Stimulated activated CD4-positive, alpha-beta T cell treated with anti-CD3 and anti-CD28 coated beads, Interleukin-4, amount 100 ng/mL, for 4 hours (primary cell): ENCODE measurements at regions not wholly inside any gene's neighbourhood (a gene's known extent, or its start where the extent isn't known, plus 50 kb on each side); places are given as distances from the start of the nearest gene placed in this dataset.
"Not testable (repeated sequence)": the region's sequence is repeated elsewhere in the genome, so short reads cannot be mapped to it uniquely, and the experiment has no call there.

ENCODE experiments used
- DNase-seq, 2 experiments: peaks; one replicate each; pipeline ENCODE4 v3.0.0-alpha.2; 2020

GRCh38 chr10:21364196-21365114 is 161.0 kb downstream of the SKIDA1 start:
- DNase-seq = no peak

- no peak for DNase-seq
Observed at GRCh38 chr10:21363731-21364104, 161.8 kb downstream of the SKIDA1 start.

- DNase-seq = no peak
Observed at GRCh38 chr10:21363092-21363730, 162.3 kb downstream of the SKIDA1 start.

GRCh38 chr10:21359202-21359601 is 166.3 kb downstream of the SKIDA1 start:
- no peak for DNase-seq

GRCh38 chr10:21355591-21356011 is 169.9 kb downstream of the SKIDA1 start:
- DNase-seq = no peak

- DNase-seq = no peak
Observed at GRCh38 chr10:21352886-21353285, 172.6 kb downstream of the SKIDA1 start.

- not testable (repeated sequence) for DNase-seq
Observed at GRCh38 chr10:21351594-21351993, 173.9 kb downstream of the SKIDA1 start.

GRCh38 chr10:21349912-21350286 is 175.6 kb downstream of the SKIDA1 start:
- no peak for DNase-seq

GRCh38 chr10:21347785-21348170 is 177.7 kb downstream of the SKIDA1 start:
- DNase-seq = no peak

GRCh38 chr10:21347043-21347784 is 178.3 kb downstream of the SKIDA1 start:
- DNase-seq = no peak

GRCh38 chr10:21343087-21343486 is 182.4 kb downstream of the SKIDA1 start:
- no peak for DNase-seq

GRCh38 chr10:21342499-21342898 is 183.0 kb downstream of the SKIDA1 start:
- DNase-seq = not testable (repeated sequence)

GRCh38 chr10:21340331-21340730 is 185.2 kb downstream of the SKIDA1 start:
- DNase-seq = no peak

- no peak for DNase-seq
Observed at GRCh38 chr10:21337171-21337792, 188.2 kb downstream of the SKIDA1 start.

- DNase-seq = no peak
Observed at GRCh38 chr10:21336476-21337170, 188.9 kb downstream of the SKIDA1 start.

GRCh38 chr10:21334891-21335696 is 190.4 kb downstream of the SKIDA1 start:
- DNase-seq = no peak

- no peak for DNase-seq
Observed at GRCh38 chr10:21330628-21331020, 194.9 kb downstream of the SKIDA1 start.

GRCh38 chr10:21329995-21330627 is 195.4 kb downstream of the SKIDA1 start:
- DNase-seq = no peak

GRCh38 chr10:21327289-21327993 is 198.0 kb downstream of the SKIDA1 start:
- no peak for DNase-seq

- no peak for DNase-seq
Observed at GRCh38 chr10:21326594-21327288, 198.7 kb downstream of the SKIDA1 start.
